Retina (tissue), 1 donor: ENCODE measurements at regions not wholly inside any gene's neighbourhood (a gene's known extent, or its start where the extent isn't known, plus 50 kb on each side); places are given as distances from the start of the nearest gene placed in this dataset.
"Not testable (repeated sequence)": the region's sequence is repeated elsewhere in the genome, so short reads cannot be mapped to it uniquely, and the experiment has no call there.

Source experiments
- DNase-seq: peaks from one replicate; pipeline ENCODE4 v3.0.0-alpha.2; 2016

GRCh38 chr16:29195116-29195872, 210.4 kb downstream of the LAT start:
- DNase-seq, result not testable (repeated sequence)

GRCh38 chr16:29194185-29194844, 209.5 kb downstream of the LAT start:
- DNase-seq, result not testable (repeated sequence)

- peak; percentile 44 for DNase-seq
Observed at GRCh38 chr16:29193634-29194033, 208.8 kb downstream of the LAT start.

- DNase-seq, result not testable (repeated sequence)
Observed at GRCh38 chr16:29193248-29193574, 208.4 kb downstream of the LAT start.

GRCh38 chr16:29192329-29193247, 207.7 kb downstream of the LAT start:
- no peak for DNase-seq

GRCh38 chr16:29191636-29192180, 206.9 kb downstream of the LAT start:
- DNase-seq, result not testable (repeated sequence)

GRCh38 chr16:29190553-29191431, 205.9 kb downstream of the LAT start:
- DNase-seq, result peak; percentile 69

GRCh38 chr16:29188806-29189205, 204.0 kb downstream of the LAT start:
- not testable (repeated sequence) for DNase-seq

GRCh38 chr16:29186306-29187220, 201.7 kb downstream of the LAT start:
- DNase-seq, result not testable (repeated sequence)

GRCh38 chr16:29185872-29186271, 201.0 kb downstream of the LAT start:
- not testable (repeated sequence) for DNase-seq

GRCh38 chr16:29184738-29185438, 200.0 kb downstream of the LAT start:
- DNase-seq, result not testable (repeated sequence)

GRCh38 chr16:29182940-29183868, 198.4 kb downstream of the LAT start:
- DNase-seq, result not testable (repeated sequence)

- DNase-seq, result no peak
Observed at GRCh38 chr16:29182501-29182900, 197.6 kb downstream of the LAT start.

- not testable (repeated sequence) for DNase-seq
Observed at GRCh38 chr16:29181921-29182411, 197.1 kb downstream of the LAT start.

GRCh38 chr16:29181254-29181780, 196.5 kb downstream of the LAT start:
- not testable (repeated sequence) for DNase-seq

GRCh38 chr16:29180206-29180600, 195.4 kb downstream of the LAT start:
- not testable (repeated sequence) for DNase-seq

GRCh38 chr16:29179401-29180205, 194.8 kb downstream of the LAT start:
- DNase-seq, result peak; percentile 60
